OCI-LY7 (cell line): ENCODE measurements at regions not wholly inside any gene's neighbourhood (a gene's known extent, or its start where the extent isn't known, plus 50 kb on each side); places are given as distances from the start of the nearest gene placed in this dataset.

Experiments used
- EZH2phosphoT487 ChIP-seq: fragments of 200-600 bp; sonication (generic); IDR thresholded peaks from 2 replicates; pipeline ENCODE4 v1.6.1; 2018; ENCODE audit warnings: low read depth, borderline replicate concordance, mild to moderate bottlenecking, mixed run types, antibody characterized with exemption, low read length, moderate library complexity, mixed read lengths
- TF ChIP-seq, protein P1 (sequence below): fragments of 200-600 bp; sonication (generic); conservative IDR thresholded peaks from 2 replicates; pipeline ENCODE4 v1.5.1; 2014; ENCODE audit warnings: mild to moderate bottlenecking, antibody characterized with exemption, low read length, moderate library complexity, mixed read lengths

GRCh38 chr13:37263871-37264270 lies 158.4 kb upstream of the CSNK1A1L start:
- TF ChIP-seq, protein P1, sequence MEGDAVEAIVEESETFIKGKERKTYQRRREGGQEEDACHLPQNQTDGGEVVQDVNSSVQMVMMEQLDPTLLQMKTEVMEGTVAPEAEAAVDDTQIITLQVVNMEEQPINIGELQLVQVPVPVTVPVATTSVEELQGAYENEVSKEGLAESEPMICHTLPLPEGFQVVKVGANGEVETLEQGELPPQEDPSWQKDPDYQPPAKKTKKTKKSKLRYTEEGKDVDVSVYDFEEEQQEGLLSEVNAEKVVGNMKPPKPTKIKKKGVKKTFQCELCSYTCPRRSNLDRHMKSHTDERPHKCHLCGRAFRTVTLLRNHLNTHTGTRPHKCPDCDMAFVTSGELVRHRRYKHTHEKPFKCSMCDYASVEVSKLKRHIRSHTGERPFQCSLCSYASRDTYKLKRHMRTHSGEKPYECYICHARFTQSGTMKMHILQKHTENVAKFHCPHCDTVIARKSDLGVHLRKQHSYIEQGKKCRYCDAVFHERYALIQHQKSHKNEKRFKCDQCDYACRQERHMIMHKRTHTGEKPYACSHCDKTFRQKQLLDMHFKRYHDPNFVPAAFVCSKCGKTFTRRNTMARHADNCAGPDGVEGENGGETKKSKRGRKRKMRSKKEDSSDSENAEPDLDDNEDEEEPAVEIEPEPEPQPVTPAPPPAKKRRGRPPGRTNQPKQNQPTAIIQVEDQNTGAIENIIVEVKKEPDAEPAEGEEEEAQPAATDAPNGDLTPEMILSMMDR = no peak
- no peak for TF ChIP-seq EZH2phosphoT487
